Ascending aorta (tissue), 2 donors: ENCODE measurements at regions not wholly inside any gene's neighbourhood (a gene's known extent, or its start where the extent isn't known, plus 50 kb on each side); places are given as distances from the start of the nearest gene placed in this dataset.

Experiments used
- DNase-seq, 2 donors: peaks; one replicate each; pipeline ENCODE4 v3.0.0-alpha.2; 2019; ENCODE audit warnings: low spot score in 2 of 2
- H3K27ac ChIP-seq, 2 donors: fragments of 200-600 bp; sonication (generic); one replicate each; pipeline ENCODE4 v1.5.1; 2016 to 2017; ENCODE audit warnings: mild to moderate bottlenecking in 1 of 2
- H3K27me3 ChIP-seq: fragments of 200-600 bp; sonication (generic); one replicate; pipeline ENCODE4 v1.5.1; 2017
- H3K36me3 ChIP-seq, 2 donors: fragments of 200-600 bp; sonication (generic); one replicate each; pipeline ENCODE4 v1.5.1; 2016
- H3K4me1 ChIP-seq, 2 donors: fragments of 200-600 bp; sonication (generic); one replicate each; pipeline ENCODE4 v1.5.1; 2016 to 2017; ENCODE audit warnings: mild to moderate bottlenecking in 1 of 2
- H3K4me3 ChIP-seq, 2 donors: fragments of 200-600 bp; sonication (generic); one replicate each; pipeline ENCODE4 v1.5.1; 2016 to 2017; ENCODE audit warnings: mild to moderate bottlenecking in 1 of 2
- H3K9me3 ChIP-seq, 2 donors: fragments of 200-600 bp; sonication (generic); one replicate each; pipeline ENCODE4 v1.5.1; 2016
- intact Hi-C: fragments of 100-400 bp; cut with DNase I; formaldehyde crosslinking; loops from one replicate; pipeline ENCODE4 v1.15.1; 2023
- TF ChIP-seq, protein P1 (sequence below), 3 experiments: fragments of 200-600 bp in 2 of 3; fragments of 450-650 bp in 1 of 3; sonication (generic) in 2 of 3; IDR thresholded peaks; one replicate each; pipeline ENCODE4 v1.5.1; 2016 to 2019; ENCODE audit warnings: antibody characterized with exemption in 3 of 3, mild to moderate bottlenecking in 1 of 3, moderate library complexity in 1 of 3

DNA sequence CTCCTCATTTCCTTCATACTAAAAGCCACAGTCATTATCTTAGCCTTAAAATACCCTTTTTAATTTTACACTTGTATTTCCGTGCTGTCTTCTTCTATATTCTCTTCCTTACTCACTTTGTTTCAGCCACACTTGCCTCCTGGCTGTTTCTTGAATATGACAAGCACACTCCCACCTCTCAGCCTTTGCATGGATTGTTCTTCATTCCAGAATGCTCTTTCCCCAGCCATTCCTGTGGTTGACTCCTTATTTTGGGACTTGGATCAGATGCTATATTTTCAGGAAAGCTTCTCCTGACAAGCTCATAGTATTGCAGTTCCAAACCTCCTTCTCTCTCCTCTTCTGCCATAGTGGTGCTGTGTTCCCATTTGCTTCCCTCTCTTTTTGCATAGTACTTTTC lies 291.3 kb downstream of the PDHA2 start:
- Histone ChIP-seq H3K36me3 (no peaks in the 10 kb centered on the region), H3K9me3 (no peaks in the 10 kb centered on the region), H3K4me1 (no peaks in the 10 kb centered on the region), H3K27me3 (no peaks in the 10 kb centered on the region), H3K4me3 (no peak overlapping the region), H3K27ac (no peak overlapping the region)
- TF ChIP-seq, protein P1, sequence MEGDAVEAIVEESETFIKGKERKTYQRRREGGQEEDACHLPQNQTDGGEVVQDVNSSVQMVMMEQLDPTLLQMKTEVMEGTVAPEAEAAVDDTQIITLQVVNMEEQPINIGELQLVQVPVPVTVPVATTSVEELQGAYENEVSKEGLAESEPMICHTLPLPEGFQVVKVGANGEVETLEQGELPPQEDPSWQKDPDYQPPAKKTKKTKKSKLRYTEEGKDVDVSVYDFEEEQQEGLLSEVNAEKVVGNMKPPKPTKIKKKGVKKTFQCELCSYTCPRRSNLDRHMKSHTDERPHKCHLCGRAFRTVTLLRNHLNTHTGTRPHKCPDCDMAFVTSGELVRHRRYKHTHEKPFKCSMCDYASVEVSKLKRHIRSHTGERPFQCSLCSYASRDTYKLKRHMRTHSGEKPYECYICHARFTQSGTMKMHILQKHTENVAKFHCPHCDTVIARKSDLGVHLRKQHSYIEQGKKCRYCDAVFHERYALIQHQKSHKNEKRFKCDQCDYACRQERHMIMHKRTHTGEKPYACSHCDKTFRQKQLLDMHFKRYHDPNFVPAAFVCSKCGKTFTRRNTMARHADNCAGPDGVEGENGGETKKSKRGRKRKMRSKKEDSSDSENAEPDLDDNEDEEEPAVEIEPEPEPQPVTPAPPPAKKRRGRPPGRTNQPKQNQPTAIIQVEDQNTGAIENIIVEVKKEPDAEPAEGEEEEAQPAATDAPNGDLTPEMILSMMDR (IDR thresholded peaks at IDR 0.05), result no peak
- no peak for DNase-seq
- intact Hi-C loops, result no loop called here

DNA sequence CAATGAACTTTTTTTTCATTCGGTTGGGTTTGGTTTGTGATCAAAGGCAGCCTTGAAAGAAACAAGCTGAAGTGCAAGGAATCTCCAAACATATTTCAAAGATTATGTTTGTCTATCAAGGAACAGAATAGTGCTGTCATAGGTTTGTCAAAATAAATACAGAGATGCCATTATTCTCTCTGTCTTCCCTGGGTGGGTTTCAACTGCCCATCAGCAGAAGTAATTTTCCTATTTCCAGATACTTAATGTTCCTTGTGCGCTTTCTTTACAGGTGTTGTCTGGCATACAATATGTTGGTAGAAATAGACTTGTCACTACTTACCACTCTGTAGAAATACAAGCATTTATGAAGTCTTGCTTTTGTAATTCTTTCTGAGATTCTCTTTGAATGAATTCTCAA lies 294.9 kb downstream of the PDHA2 start:
- DNase-seq, result no peak
- Histone ChIP-seq H3K4me1 (no peaks in the 10 kb centered on the region), H3K9me3 (no peaks in the 10 kb centered on the region), H3K4me3 (no peak overlapping the region), H3K27me3 (no peaks in the 10 kb centered on the region), H3K27ac (no peak overlapping the region), H3K36me3 (no peaks in the 10 kb centered on the region)
- intact Hi-C loops, result no loop called here
- TF ChIP-seq, protein P1 (IDR thresholded peaks at IDR 0.05), result no peak

DNA sequence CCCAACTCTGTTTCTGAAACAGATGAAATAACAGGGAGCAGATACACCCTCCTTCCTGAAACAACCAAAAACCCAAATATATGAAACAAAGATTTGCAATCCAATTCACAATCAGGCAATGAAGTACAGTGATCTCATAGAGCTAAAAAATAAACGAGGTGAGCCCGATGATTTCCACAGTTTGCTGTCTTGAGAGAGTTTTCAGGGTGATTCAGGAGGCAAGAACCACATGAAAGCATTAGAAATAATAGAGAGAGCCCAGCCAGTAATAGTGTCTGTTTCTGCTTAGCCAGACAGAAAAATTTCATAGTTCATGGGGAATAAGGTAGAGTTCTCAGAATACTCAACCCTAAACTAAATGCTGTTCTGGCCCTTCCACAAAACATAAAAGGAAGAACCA lies 296.2 kb downstream of the PDHA2 start:
- Histone ChIP-seq H3K36me3 (no peaks in the 10 kb centered on the region), H3K27ac (no peak overlapping the region), H3K9me3 (no peaks in the 10 kb centered on the region), H3K27me3 (no peaks in the 10 kb centered on the region), H3K4me3 (no peak overlapping the region), H3K4me1 (no peaks in the 10 kb centered on the region)
- no peak for DNase-seq
- intact Hi-C loops, result no loop called here
- TF ChIP-seq, protein P1 (IDR thresholded peaks at IDR 0.05), result no peak

DNA sequence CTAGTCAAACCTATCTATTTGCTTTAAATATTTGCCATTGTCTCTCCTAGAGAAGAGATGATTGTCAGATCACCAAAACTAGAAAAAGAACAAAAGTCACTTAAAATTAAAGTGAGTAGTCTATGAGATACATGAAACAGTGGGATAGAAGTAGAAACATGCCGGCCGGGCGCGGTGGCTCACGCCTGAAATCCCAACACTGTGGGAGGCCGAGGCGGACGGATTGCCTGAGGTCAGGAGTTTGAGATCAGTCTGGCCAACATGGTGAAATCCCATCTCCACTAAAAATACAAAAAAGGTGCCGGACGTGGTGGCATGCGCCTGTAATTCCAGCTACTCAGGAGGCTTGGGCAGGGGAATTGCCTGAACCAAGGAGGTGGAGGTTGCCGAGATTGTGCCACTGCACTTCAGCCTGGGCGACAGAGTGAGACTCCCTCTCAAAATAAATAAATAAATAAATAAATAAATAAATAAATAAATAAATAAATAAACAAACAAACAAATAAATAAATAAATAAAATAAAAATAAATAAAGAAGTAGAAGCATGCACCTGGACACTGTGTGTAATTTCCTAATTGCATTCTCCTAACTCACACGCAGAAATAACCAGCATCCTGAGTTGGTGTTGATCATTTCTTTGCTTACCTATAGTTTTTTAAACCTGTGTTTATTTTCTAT lies 299.5 kb downstream of the PDHA2 start:
- H3K4me3 ChIP-seq, result no peak overlapping the region
- no peaks in the 10 kb centered on the region for H3K9me3 ChIP-seq
- no peak overlapping the region for H3K27ac ChIP-seq
- intact Hi-C loops, result no loop called here
- H3K4me1 ChIP-seq, result no peaks in the 10 kb centered on the region
- H3K27me3 ChIP-seq, result no peaks in the 10 kb centered on the region
- H3K36me3 ChIP-seq, result no peaks in the 10 kb centered on the region
- TF ChIP-seq, protein P1 (IDR thresholded peaks at IDR 0.05), result no peak
- DNase-seq, result no peak

DNA sequence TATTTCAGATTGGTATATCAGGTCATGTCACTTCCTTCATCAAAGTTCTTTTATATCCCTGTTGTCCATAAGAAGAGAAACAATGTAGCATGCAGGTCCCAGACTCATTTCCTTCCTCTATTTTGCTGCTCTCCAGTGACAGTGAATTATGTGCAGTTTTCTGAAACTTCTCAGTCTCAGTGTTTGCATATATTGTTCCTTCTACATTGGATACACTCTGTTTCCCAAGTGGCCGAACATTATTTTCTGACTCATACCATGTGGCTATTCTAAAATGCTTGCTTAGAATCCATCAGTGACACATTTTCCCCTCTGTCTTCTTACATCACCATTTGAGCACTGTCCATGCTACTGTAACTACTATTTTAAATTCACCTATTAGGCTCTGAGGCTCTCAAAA lies 305.7 kb downstream of the PDHA2 start:
- intact Hi-C loops, result no loop called here
- Histone ChIP-seq H3K4me3 (no peak overlapping the region), H3K9me3 (no peaks in the 10 kb centered on the region), H3K27ac (no peak overlapping the region), H3K36me3 (no peaks in the 10 kb centered on the region), H3K27me3 (no peaks in the 10 kb centered on the region), H3K4me1 (no peaks in the 10 kb centered on the region)
- TF ChIP-seq, protein P1 (IDR thresholded peaks at IDR 0.05), result no peak
- no peak for DNase-seq

DNA sequence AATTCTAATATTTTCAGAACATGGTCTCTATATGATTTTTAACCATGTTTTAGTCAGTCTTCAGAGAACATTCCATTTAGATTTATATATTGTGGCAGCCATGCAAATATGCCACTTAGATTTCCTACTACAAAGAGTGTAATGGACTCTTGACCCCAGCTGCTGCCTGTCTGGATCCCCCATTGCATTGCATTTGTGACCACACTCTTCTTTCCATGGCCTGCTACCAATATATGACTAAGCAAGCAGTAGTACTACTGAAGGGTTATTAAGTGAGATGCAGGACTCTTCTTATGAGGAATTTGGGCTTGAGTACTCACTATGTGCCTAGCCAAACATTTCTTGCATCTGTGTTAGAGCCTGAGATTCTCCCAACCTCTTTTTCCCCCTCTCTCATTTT lies 306.8 kb downstream of the PDHA2 start:
- Histone ChIP-seq H3K4me1 (no peaks in the 10 kb centered on the region), H3K27me3 (no peaks in the 10 kb centered on the region), H3K4me3 (no peak overlapping the region), H3K36me3 (no peaks in the 10 kb centered on the region), H3K27ac (no peak overlapping the region), H3K9me3 (no peaks in the 10 kb centered on the region)
- intact Hi-C loops, result no loop called here
- TF ChIP-seq, protein P1 (IDR thresholded peaks at IDR 0.05), result no peak
- DNase-seq, result no peak
